Activated T-cell treated with anti-CD3 and anti-CD28 coated beads for 48 hours (primary cell): ENCODE measurements at regions not wholly inside any gene's neighbourhood (a gene's known extent, or its start where the extent isn't known, plus 50 kb on each side); places are given as distances from the start of the nearest gene placed in this dataset.

Source experiments
- DNase-seq: peaks from one replicate; pipeline ENCODE4 v3.0.0-alpha.2; 2020; ENCODE audit warnings: low read depth

DNA sequence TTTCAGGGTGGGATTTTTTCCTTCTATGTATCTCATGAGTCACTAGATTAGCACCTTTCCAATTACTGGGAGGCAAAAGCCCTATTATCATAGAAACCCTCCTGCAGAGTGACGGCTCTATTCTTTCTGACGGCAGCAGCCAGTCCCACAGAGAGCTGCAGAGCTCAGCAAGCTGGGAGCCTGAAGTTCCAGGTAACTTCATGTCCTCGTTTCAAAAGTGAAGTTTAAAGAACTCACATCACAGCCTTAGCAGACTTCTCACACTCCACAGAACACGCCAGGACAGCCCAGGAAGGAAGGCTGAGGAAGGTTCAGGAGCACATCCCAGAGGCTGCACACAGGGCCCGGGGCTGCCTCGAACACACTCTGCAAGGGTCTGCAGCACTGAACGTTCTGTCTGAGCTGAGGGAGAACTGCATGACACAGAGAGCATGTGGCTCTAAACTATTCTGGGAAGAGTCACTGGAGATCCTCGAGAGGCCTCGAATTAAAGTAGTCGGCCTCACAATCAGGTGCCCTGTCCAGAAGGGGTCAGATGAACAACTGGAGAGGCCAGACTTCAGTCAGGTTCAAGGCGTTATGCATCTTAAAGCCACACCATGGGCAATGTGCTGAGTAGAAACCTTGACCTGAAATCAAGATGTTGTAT, 104.2 kb upstream of the DRD2 start:
- DNase-seq: no peak

DNA sequence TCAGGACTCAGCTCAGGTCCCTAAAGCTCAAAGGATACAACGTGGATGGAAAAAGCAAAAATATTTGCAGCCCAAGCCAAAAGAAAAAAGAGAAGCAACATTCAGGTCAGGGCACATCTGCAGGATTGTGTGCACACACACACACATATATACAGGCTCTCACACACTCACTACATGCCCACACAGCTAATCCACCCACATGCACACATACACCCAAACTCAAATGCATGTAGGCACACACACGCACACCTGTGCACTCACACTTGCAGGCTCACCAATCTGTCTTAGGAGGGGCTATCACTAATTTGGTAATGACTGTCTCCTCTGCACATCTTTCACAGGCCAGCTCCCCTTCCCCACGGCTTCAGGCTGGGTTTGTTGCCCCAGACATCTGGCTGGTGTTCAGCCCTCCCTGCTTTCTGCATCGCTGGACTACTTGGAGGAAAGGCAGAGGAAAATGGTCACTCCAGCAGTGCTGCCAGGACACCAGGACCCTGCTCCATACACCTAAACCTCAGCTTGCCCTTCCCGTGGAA, 103.6 kb upstream of the DRD2 start:
- DNase-seq: no peak

DNA sequence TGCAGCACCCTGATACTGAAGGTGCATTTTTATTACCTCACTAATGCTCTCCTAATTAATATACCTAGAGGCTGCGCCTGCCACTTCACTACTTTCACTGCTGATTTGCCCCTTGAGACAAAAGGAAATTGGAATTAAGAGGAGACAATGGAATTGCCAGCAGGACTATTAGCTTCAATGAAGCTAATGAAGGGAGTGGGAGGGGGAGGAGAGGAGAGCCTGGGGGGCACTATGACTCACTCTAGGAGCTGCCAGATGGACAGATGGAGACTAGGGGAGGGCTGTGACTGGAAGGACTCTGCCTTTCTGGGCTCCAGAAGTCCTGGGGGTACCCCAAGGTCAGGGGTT, 102.8 kb upstream of the DRD2 start:
- no peak for DNase-seq

DNA sequence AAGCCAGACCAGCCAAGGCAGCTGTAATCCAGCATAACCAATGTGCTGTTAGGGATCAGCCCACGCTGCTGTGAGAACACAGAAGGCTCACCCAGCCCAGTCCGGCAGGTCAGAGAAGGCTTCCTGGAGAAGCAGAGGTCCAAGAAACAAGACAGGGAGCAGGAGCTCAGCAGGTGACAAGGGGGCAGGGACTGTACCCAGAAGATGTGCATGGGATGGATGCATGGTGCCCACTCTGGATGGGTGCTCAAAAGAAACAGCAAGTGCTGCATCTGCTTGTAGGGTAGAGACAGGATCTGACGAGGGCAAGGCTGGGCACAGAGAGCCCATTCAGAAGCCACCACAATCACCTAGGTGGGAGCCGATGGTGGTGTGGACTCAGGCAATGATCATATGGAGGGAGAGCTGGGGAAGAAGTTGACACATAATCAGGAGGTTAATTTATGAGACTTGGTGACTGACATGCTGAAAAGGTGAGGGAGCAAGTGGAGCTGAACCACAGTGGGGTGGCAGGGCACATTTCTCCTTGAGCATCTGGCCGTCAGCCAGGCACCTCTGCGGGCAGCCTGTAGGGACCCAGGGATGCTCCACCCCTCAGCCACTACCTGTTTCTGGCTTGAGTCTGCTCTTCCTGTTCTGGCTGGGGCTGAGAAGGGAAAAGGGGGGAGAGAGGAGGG, 102.3 kb upstream of the DRD2 start:
- no peak for DNase-seq

DNA sequence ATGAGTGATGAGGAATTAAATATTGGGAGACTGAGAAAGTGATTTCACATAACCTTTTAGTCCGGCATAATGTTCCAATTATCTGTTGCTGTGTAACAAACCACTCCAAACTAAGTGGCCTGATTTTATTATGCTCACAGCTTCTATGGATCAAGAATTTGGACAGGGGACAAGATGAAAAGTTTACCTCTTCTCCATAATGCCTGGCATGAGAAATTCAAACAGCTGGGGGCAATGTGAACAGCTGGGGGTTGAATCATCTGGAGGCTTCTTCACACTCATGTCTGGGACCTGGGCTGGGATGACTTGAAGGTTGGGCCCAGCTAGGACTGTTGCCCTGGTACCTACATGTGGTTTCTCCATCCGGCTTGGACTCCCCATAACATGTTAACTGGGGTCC, 99.4 kb upstream of the DRD2 start:
- DNase-seq: no peak

DNA sequence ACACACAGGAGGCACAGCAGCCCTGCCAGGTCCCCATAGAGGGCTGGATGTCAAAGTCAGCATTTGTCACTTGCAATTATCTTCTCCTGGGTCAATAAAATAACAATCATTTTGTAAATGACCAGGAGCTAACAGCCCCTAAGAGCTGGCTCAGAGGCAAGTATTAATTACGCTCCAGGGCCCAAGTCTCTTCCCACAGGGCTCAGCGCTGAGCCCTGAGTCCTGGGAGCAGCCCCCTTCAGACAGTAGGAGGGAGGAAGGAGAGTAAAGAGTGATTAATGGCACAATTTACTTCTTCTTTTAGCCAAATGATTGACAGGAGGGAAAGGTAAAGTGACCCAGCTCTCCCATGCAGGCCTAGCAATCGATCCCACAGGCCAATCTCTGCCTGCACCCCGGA, 99.0 kb upstream of the DRD2 start:
- no peak for DNase-seq

DNA sequence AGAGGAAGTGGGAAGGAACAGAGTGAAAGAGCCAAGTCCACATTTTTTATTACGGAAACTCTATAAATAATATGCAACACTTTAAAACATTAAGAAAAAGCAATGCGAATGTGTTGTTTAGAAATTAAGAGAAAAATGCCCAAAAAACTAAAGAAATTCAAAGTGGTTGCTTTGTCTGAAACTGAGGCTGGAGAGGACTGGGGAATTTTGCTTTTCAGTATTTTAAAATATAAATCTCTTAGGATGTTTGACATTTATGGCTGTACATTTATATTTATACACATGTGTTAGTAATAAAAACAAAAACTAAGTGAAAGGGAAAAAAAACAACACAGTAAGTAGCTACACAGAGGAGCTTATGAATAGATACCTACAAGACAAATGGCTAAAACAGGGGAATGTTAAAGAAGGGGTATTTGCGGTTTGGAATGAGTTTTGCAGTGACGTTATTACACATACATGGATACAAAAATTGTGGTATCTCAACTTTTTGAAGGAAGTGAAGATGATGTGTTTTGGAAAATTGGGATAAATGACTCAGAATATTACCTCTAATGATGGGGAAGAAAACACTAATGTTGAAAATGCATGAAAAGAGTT, 97.0 kb upstream of the DRD2 start:
- no peak for DNase-seq

DNA sequence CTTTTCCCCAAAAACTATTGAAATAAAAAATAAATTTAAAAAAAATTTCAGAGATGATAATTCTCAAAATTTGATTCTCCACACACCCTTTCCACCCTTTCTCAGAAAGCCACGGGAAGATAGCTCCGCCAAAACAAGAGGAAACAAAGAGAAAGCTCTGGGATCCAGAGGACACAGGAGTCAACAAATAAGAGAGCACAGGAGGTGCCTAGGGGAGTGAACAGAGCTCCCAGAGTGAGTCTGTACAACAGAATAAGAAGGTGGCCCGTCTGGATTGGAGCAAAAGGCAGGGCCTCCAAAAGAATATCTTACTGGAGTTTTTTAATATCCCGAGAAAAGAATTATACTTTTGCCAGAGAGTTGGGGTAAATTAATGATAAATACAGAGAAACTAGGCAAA, 96.3 kb upstream of the DRD2 start:
- DNase-seq: no peak

DNA sequence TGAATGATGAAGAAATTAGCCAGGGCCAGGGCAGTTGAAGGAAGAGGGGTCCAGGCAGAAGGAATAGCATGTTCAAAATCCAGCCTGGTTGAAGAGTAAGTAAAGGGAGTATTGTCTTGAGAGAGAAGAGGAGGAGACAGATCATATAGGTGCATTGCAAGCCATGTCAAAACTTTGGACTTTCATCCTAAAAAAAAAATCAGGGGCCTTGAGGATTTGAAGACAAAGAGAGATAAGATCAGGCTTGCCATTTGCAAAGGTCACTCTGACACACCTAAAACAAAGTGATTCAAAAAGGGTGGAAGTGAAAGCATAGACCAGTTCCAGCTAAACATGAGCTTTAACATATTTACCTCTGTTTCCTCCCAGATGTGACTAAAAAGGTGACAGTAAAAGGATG, 95.7 kb upstream of the DRD2 start:
- no peak for DNase-seq

DNA sequence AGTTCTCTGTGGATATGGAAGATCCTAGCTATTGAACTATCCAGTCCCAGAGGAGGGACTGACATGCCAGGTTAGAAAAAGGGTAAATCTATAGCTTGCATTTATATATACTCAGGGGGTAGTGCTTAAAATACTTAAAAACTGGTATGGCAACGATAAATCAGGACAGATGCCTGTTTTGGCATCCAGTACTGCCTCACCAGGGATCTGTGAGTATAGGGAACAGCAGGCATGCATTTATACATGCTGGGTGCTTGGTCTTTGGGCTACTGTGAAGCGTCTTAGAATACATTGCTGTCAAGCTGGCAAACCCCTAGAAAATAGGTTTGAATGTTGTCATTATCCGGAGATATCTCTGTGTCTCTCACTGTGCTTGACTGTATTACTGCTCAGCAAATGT, 94.2 kb upstream of the DRD2 start:
- DNase-seq: no peak

DNA sequence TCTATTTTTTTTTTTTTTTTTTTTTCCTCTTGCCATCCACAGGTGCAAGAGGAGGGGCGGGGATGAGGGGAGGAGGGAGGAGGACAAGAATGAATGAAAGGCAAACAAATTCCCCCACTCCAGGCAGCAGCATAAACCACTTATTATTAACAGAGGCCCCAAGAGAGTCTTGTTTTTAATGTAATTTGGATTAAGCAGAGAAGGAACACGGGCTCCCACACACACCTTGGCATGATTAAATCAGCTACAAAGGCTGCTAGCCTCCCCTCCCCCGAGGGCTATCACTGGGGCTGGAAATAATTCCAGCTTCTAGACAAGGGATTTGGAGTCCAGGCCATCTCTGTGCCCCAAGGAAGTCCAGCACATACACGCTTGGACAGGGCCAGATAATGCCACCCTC, 93.4 kb upstream of the DRD2 start:
- no peak for DNase-seq

DNA sequence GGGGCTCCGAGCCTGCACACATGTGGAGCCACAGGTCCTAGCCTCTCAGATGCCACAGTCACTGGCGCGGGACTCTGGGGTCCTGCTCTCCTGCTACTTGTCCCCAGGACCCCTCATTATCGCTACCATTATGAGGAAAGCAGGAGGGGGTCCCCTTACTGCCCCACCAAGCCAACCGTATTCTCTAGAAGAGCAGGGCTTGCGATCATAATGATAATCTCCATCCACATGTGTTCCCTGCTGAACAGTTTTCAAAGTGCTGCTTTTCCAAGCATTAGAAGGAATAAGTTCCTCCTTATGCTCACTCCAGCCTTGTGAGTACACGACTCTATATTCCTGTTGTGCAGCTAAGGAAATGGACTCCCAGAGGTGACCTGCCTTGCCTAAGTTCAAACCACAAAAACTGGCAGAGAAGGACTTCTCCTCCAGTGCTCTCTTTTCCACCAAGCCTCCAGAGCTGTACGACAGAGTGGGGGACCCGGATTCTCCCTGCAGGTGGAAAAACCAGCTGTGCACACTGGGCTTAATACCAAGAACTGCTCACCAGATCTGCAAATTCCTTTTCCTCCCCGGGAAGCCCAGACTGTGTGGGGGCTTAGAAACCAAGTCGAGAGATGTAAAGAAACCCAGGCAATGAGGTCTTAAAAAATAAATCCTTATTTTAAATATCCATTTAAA, 92.8 kb upstream of the DRD2 start:
- DNase-seq: no peak

DNA sequence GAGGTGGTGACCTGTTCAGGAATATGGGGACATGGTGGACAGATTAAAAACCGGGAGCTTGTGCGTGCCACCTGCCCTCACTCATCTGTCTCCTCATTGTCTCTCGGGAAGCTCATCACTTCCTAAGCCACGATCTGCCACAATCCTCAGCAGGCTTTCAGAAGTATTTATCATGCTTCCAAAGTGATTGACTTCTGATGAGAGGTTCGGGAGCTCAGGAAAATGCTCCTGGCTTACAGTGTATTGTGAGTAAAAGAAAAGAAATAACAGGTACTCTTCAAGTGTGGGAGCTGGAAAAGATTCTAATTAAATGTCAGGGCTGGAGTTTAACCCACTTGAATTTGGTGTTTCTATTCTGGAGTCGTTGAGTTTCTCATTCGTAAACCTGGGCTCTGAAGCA, 91.9 kb upstream of the DRD2 start:
- DNase-seq: no peak

DNA sequence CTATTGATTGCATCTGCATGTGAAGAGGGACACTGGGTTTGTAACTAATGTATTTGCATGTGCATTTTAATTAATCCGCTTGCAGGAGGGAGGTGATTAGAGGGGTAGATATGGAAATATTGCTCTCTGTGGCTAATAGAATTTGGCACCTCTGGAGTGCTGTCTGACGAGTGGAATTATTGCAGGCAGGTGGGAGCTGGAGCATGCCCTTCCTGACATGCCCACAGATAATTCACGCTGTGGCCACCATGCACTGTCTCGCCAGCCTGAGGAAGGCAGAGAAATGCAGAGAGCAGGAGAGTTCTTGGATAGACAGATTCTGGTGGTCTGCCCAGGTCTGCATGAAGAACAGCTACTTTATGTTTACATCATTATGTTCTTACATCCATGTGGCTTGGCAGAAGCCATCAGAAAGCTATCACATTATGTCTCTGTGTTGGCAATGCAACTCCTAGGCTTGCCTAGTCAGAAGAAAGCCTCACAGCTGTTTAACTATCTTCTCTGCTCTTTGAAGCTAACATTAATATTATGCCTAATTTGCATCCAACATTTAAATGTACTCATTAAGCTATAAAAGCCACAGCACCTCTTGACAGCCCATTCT, 89.4 kb upstream of the DRD2 start:
- DNase-seq: no peak

DNA sequence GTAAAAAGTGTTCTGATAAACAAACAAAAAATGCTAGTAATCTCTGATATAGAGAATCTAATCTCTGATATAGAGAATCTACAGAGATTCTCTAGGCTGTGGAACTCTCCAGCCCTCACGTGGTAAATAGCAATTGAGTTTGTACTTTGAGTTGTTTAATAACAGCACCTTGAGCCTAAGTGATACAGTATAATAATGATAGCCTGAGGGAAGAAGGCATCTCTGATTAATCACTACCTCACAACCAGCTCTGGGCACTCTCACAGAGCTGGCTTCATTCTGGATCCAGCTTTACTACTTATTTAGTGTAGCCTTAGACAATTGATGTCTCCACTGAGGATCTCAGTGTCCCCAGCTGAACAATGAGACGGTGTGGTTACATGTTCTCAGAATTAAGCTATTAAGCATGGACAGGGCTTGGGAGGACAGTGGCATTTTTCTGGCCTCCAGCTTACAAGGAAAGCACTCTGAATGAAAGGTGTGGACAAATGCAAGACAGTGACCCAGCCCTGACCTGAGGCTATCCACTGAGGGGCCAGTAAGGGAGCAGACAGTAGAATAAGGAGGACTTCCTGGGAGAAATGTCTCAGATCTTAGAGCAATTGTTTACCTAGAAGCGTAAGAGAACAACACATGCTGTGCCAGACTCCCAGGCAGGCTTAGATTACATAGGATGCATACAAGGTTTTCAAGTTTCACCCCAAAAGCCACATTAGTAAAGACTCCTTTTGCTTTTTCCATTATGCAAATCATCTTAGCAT, 88.7 kb upstream of the DRD2 start:
- no peak for DNase-seq

DNA sequence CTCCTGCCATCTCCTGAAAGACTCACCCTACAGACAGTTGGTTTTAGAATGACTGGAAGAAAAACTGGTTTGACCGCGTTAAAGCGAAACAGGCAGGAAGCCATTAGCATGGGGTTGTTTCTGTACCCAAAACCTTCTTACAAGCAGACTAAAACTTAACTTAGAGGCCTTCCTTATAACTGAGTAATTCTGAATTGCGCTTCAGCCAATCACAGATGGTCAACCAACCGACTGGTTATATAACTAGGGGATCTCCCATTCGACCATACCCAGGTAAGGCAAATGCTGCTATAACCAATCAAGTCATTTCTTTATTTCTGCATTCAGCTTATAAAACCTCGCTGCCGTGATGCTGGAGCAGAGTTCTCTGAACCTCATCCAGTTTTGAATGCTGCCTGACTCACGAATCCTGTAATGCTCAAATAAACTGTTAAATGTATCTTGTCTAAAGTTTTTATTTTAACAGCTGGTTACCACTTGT, 87.8 kb upstream of the DRD2 start:
- no peak for DNase-seq

DNA sequence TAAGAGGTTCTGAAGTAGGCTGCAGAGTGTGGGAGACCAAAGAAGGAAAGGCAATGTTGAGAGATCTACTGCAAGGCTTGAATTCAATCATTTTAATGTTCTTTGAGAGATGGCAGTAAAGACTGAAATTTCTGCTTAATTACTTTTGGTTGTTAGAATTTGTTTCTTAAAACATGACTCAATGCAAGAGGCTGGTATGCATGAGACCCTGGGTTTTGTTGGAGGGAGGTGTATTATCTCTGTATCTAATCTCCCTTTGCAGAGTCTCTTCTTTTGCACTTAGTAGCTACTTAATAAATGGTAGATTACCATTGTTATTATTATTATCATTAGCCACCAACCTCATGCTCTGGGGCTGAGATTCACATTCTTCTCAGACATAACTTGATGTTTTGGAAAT, 87.4 kb upstream of the DRD2 start:
- no peak for DNase-seq

DNA sequence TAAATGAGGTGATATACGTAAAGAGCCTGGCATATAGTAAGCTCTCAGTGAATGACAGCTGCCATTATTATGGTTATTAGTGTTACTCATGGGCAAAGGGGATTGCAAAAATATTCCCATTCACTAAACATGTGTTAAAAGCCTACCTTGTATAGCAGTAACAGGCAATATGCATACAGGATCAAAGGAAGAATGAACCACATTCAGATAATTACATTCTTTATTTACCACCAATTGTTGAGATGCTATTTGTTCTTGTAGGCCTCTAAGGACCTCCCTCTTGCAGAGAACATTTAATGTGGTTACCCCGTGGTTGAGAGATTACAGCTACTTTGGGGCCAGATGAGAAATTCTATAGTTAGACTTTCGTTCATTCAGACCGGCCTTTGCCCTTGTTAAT, 82.7 kb upstream of the DRD2 start:
- no peak for DNase-seq

DNA sequence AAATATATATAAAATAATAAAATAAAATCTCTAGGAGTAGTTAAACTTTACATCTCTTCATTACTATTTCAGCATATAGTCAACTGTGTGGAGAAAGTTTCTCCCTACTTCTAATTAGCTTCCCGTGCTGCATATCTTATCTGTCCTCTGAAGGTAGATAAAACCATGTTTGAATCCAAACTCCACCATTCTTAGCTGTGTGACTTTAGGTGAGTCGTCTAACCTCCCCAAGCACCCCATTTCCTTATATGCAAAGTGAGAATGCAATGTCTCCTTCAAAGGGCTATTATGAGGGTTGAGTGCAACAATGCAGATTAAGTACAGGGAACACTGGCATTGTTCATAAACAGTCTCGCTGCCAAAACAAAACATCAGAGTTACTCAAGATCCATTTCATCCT, 80.8 kb upstream of the DRD2 start:
- no peak for DNase-seq

DNA sequence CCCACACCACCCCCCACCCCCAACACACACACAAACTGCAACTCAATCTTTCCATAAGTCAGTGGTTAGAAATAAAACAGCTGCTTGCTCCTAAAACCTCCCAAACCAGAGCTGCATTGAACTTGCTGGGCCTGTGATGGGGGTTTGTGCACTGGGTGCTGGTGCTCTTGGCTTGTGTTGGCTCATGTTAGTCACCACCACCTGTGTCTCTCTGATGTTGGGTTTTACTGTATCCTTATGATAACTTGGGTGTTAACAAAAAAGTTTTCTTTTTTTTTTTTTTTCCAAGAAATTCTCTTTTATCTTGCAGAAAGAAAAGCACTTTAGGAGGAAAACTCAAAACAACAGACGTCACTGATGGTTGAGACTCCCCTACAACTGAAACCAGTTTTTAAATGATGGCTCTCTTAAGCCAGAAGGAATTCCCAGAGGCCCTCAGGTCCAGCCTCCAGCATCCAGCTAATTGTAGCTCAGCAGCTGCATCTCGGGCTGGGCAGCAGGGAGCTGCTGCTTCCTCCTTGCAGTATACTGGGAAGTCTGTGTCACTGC, 79.9 kb upstream of the DRD2 start:
- no peak for DNase-seq

DNA sequence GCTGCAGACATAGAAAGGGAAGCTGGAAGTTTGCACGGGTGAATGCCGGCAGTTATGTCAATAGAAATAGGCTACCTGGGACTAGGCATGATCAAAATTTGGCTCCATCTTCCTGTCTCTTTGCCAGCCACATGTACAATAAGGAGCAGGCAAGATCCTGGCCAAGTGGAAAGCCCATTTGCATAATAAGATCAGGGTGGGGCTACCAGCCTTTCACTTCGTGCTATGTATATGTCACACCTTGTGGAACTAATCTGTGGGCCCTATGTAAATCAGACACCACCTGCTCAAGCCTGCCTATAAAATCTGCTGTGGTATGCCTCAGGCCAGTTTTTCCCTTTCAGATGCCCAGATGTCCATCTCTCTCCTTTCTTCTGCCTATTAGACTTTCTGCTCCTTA, 79.3 kb upstream of the DRD2 start:
- DNase-seq: no peak

DNA sequence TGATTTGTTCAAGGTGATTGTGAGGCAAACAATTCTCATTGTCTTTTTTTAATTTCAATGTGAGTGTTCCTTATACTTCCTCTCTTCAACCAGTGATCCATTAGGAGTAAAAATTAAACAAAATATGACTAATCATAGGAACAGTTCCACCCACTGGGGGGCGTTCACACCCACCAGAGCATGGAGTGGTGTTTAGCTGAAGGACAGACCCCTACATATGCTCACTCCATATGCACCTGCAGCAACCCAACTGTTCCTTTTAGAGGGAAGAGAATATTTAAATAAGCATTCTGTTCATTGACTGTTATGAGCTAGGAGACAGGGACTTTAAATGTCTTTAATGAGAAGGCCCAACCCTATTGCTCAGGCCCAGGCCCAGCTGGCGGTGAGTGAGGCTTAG, 78.7 kb upstream of the DRD2 start:
- no peak for DNase-seq
